ENCODE measurements at regions not wholly inside any gene's neighbourhood (a gene's known extent, or its start where the extent isn't known, plus 50 kb on each side); places are given as distances from the start of the nearest gene placed in this dataset.

DNA sequence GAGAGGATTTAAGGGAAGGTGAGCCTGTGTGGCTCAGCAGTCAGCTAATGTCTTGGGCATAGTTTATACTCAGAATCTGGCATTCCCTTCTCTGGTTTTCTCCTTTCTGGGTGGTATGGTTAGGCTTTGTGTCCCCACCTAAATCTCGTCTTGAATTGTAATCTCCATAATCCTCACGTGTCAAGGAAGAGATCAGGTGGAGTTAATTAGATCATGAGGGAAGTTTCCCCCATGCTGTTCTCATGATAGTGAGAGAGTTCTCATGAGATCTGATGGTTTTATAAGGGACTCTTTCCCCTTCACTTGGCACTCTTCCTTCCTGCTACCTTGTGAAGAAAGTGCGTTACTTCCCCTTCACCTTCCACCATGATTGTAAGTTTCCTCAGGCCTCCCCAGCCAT, 169.8 kb upstream of the PELI2 start:
- TF ChIP-seq, protein P1, sequence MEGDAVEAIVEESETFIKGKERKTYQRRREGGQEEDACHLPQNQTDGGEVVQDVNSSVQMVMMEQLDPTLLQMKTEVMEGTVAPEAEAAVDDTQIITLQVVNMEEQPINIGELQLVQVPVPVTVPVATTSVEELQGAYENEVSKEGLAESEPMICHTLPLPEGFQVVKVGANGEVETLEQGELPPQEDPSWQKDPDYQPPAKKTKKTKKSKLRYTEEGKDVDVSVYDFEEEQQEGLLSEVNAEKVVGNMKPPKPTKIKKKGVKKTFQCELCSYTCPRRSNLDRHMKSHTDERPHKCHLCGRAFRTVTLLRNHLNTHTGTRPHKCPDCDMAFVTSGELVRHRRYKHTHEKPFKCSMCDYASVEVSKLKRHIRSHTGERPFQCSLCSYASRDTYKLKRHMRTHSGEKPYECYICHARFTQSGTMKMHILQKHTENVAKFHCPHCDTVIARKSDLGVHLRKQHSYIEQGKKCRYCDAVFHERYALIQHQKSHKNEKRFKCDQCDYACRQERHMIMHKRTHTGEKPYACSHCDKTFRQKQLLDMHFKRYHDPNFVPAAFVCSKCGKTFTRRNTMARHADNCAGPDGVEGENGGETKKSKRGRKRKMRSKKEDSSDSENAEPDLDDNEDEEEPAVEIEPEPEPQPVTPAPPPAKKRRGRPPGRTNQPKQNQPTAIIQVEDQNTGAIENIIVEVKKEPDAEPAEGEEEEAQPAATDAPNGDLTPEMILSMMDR (IDR thresholded peaks at IDR 0.05): no peak

- TF ChIP-seq, protein P1 (IDR thresholded peaks at IDR 0.05): no peak
Measured at GRCh38 chr14:55949708-55950107, 168.5 kb upstream of the PELI2 start.

DNA sequence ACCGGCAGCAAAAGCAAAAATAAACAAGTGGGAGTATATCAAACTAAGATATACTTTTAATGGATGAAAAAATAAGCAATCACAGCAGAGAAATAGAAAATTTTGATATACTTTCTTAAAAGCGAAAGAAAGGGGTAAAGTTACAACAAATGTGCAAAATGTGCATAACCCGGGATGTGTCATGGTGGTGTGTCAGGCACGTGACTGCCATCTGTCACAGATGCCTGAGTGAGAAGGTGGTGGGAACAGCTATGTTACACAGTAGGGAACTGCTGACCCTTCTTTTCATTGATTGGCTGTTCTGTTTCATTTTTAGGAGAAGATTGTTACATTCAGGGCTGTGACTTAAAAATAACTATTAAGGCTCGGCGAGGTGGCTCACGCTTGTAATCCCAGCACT, 168.1 kb upstream of the PELI2 start:
- TF ChIP-seq, protein P1 (IDR thresholded peaks at IDR 0.05): no peak

- TF ChIP-seq, protein P1 (IDR thresholded peaks at IDR 0.05): no peak
Measured at GRCh38 chr14:55951341-55952206, 166.6 kb upstream of the PELI2 start.

DNA sequence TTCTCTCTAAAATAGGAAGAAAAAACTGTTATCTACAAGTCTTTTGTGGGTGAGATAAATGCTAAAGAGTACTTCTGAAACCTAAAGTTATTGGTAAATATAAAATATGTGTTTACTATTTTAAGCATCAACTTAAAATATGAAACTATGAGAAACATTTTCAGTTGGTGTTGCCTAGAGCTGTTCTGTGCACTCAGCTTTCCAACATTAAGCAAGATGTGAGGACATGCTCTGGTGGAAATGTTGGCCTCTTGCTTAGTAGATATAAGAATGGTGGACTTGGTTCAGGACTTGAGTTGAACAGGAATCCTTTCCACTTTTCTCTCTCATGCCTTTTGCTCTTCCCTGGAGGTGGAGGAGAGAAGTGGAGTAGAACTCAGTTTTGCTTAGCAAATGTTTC, 164.1 kb upstream of the PELI2 start:
- TF ChIP-seq, protein P1 (IDR thresholded peaks at IDR 0.05): no peak

- TF ChIP-seq, protein P1 (IDR thresholded peaks at IDR 0.05): no peak
Measured at GRCh38 chr14:55955175-55955574, 163.0 kb upstream of the PELI2 start.

- TF ChIP-seq, protein P1 (IDR thresholded peaks at IDR 0.05): no peak
Measured at GRCh38 chr14:55957950-55958349, 160.3 kb upstream of the PELI2 start.

Measured in LNCAP (cell line).